Inferior parietal cortex (tissue), 1 donor: ENCODE measurements at regions not wholly inside any gene's neighbourhood (a gene's known extent, or its start where the extent isn't known, plus 50 kb on each side); places are given as distances from the start of the nearest gene placed in this dataset.
A peak's percentile ranks its signal among the peaks of the same experiment; 100 is the strongest.

Experiments
- DNase-seq: peaks from one replicate; pipeline ENCODE4 v3.0.0-alpha.2; 2016; ENCODE audit errors: extremely low spot score

DNA sequence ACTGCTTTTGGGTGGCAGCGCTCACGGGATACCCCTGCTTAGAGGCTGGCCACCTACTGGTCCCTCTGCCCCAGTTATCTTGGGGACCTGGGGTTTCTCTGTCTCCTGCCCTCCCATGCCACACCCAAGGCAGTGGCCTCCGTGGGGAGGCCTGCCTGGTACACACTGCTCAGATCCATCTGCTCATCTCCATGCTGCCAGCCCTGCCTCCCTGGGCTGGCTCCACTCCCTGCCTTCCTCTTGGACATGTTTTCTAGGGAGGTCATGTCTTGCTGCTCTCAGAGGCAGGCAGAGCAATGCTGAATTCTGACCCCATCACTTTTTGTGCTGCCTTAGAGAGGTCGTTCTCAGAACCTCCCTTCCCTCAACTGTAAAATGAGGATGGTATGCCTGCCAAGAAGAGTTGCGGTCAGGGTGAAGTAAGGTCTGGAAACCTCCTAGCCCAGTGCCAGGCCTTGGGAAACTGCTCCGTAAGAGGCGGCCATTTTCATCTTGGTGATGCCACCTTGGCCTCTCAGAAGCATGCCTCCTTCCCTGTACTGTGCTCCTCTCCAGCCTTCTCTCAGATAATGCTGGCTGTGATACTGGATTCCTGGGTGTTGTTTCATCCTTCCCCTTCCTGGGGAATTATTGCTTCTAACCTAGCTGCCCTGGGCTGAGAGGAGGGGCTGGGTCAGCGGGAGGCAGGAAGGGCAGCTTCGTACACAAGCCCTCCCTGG, 186.4 kb upstream of the ZBED5 start:
- no peak for DNase-seq

DNA sequence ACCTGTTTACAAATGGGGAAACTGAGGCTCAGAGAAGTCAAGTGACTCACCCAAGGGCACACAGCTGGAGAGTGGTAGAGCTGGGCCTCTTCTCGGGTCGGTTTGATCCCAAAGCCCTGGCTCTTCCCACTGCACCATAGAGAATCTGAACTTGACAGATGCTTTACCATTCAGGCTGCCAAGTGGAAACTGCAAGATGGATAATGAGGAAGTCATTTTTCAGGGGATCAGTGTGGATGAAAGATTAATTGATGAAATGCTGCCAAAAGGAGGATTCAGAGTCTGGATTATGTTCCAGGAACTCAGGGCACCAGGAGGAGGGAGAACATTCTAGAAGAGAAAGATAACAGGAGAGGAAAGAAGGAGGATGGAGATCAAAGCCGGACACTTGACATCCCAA, 185.9 kb upstream of the ZBED5 start:
- no peak for DNase-seq

DNA sequence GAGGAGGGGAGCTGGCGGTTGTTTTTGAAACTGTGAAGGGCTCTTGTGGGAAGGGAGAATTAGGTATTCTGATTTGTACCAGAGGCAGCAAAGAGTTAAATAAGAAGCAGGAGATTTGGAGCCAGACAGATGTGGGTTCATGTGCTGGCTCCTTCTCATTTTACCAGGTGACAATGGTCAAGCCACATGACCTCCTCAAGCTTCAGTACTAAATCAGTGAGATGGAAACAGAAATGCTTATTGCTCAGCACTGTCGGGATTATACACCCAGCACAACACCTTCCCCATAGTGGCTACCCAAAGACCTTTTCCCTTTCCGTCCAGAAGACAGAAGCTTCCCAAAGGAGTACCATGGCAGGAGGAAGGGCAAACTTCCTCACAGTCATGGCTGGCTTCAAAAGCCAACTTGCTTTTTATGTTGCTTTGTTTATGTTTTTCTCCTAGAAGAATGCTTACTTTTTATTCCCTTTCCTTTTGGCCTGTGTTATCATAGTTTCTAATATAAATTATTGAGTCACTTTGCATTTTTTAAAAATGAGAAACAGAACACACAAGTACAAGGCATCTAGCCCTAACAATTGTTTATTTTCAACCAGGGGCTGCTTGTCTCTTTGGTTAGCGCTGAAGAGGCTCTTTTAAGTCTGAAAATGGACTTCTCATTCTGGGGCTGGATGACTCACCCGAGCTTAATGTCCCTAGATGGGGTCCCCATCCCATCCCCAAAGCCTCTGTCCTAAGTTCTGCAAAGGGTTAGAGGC, 181.5 kb upstream of the ZBED5 start:
- no peak for DNase-seq

DNA sequence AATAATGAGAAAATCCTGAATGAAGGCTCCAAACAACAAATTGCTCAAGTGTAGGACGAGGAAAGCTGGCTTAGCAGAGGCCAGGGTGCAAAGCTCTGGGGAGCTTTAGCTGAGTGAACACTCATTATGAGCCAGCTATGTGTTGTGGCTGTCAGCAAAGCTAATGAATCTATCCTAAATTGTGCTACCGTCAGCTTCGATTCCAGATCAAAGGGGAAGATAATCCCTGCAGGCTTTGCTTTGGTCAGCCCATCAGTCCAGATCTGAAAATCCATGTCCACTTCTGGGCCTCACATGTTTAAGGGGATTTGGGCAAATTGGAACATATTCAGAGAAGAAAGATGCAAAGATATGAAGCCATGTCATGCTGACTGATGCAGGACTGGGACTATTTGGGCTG, 180.9 kb upstream of the ZBED5 start:
- no peak for DNase-seq

DNA sequence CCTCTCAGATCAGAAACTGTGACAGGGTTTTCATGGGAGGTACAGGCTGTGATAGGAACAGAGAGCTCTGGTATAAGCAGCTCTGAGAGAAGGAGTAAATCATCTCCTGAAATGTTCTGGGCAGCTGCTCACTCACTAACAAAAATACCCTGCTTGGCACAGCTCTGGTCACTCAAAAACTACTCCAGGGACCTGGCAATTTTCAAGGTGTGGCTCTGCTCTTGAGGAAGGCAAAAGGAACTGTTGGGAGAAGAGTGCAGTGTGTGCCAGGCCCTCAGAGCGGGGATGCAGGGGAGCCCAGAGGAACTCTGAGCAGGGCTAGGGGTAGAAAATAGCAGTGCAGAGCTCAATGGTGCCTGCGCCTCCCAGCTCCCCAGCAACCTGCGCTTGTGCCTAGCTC, 180.5 kb upstream of the ZBED5 start:
- DNase-seq = peak; percentile 33

DNA sequence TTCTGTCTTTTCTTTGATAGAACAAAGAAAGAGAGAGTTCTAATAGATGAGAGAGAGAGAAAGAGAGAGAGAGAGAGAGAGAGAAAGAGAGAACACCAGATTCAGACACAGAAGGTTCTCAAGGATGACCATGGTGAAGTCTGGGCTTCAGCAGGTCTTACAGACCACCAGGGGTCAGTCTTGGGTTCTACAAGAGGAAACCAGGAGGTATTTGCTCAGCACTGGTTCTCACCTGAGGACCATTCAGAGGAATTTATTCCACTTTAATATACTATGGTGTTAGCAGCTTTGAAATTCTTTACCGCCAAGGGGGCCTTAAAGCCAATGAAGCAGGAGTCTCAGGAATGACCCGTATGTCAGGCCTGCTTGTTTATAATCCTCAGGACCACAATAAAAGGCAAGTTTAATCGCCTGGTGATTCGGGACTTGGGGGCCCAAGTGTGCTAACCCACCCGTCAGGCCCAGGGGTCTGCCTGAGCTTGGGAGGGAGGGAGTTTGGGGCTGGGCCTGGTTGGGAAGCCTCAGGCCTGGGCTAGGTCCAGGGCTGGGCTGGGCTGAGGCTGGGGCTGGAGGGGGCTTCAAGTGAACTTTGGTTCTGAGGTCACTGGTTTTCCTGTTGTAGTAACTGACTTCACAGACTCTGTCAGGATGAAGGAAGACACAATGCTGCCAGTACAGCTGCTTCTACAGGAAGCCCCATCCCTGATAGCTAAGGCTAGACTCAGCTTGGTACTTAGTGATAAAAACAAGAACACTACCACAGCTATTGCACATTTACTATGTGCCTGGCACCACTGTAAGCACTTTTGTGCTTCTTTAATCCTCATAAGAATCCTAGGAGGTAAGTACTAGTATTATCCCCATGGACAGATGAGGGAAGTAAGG, 179.2 kb upstream of the ZBED5 start:
- peak; percentile 68 for DNase-seq

DNA sequence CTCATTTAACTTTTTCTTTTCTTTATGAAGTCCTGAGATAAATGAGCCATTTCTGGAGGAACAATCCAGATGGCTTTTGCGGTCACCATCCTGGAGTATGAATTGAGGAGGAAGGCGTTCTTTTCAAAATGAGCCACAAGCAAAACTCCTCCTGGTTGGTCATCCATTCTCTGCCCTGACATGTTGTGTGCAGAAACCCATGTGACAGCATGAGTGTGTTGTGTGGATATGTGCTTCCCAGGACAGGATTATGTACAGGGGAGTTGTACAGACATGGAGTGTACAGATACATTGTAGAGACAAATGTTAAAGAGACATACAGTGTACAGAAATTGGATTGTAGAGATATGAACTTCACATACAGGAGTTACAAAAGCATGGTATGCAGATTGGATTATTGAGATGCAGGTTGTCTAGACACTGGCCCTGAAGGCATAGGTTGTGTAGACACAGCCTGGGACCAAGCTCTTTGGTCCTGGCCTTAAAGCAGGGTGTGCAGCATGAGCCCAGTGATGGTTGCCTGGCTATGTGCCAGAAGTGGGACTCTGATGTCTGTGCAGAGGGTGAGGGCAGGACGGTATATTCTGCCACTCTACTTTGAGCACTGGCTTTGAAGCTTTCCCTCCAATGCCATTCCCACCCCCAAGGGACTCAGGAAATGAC, 178.5 kb upstream of the ZBED5 start:
- no peak for DNase-seq

DNA sequence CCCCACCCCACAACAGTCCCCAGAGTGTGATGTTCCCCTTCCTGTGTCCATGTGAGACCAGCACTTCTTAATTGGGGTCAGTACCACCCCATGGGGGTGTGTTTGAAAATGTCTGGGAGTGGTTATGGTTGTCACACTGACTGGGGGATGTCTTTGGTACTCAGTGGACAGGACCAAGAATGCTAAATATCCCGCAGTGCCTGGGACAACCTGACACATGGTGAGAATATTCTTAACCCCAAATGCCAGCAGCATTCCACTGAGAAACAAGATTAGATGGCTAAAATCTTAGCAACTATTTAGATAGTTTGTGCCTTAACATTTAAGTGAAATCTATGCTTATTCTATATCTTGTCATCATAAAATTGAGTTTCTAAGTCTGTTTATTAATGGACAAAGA, 177.5 kb upstream of the ZBED5 start:
- no peak for DNase-seq

DNA sequence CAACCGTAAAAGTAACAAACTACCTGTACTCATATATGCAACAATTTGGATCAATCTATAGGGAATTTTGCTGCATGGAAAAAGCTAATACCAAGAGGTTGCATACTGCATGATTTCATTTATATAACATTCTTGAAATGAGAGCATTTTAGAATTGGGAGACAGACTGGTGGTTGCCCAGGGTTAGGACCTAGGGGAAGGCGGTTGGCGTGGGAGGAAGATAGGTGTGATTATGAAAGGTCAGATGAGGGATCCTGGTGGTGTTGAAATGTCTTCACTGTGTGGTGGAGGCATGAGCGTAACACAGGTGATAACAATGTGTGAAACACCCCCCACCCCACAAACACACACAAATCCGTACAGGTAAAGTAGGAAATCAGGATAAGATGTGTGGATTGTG, 176.6 kb upstream of the ZBED5 start:
- no peak for DNase-seq

DNA sequence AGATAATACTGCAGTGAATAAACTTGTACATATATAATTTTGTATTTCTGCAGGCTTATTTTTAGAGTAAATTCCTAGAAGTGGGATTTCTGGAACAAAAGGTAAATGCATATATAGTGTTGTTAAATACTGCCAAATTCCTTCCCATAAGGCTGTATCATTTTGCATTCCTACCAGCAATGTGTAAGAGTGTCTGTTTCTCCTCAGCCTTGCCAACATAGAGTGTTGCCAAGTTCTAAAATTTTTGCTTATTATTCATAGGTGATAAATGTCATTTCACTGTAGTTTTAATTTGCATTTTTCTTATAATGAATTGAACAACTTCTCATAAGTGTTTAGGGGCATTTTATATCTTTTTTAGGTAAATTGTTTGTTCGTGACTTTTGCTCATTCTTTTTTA, 174.2 kb upstream of the ZBED5 start:
- no peak for DNase-seq

DNA sequence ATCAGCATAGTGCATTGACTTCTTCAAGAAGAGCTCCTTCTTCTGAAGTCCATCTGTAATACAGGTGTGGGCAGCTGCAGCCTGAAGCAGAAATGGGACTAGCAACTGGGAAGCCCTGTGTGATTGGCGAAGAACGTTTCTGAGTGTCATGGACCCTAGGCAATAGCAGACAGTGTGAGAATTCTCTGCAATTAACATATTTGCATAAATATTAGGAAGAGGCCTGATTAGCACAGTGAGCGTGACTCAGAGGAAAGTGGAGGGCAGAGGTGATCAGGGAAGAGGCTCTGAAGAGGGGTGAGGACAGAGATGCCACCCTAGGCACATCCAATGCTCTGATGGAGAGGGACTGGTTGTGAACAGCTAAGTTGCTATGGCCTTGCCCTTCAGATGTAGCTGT, 171.2 kb upstream of the ZBED5 start:
- DNase-seq = no peak

DNA sequence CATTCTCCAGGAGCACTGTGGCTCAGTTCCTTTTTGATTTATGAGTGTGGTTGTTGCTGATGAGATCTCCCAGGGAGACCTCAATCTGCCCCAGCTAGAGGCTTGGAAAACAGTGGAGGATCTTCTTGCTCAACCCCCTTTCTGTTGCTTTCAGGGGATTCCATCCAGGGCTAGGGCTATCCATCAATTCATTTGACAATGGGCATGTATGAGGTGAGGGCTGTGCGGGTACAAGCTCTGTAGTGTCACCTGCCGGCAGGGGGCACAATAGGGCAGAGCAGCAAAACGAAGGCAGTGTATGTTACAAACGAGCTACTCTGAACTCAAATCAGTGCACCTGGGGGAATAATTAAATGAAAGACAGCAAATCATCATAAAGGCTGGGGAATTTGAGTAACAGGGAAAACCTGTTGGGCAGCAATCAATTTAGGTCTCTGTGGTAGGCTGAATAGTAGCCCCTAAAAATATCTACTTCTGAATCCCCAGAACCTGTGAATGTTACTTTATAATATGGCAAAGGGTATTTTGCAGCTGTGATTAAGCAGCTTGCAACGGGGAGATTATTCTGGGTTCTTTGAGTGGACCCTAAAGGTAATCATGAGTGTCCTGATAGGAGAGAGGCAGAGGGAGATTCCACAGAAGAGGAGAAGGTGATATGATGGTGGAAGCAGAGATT, 170.3 kb upstream of the ZBED5 start:
- peak; percentile 61 for DNase-seq

DNA sequence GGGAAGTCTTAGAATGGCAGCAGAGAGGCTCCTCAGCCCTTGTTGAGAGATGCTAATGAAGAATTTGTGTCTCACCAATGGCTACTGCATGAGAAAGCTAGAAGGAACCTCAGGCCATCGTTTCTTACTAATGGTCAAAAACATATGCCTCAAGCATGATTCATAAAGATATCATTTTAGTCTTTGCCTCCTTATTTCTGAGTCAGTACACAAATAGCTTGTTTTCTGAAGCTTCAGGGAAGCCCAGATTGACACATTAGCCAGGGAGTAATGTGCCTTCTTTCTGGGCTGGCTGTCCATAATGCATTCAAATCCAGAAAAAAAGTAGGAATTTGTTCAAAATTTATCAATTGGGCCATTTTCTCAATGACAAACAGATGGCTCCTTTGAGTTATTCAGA, 169.4 kb upstream of the ZBED5 start:
- no peak for DNase-seq

DNA sequence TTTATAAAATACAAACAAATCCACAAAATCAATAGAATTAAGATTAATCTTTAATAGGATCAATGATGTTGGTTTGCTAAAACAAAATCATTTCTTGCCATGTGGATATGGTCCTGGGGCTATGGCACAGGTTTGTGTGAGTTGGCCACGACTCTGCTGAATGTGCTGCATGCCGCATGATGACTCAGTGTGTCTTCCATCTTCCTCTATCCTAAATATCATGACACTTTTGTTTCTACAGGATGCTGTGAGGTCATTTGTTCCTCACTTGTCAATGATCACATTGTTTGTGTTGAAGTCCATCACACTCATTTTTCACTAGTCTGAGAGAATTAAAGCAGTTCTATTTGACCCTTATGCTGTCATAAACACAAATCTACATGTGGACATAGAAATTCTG, 167.2 kb upstream of the ZBED5 start:
- no peak for DNase-seq

DNA sequence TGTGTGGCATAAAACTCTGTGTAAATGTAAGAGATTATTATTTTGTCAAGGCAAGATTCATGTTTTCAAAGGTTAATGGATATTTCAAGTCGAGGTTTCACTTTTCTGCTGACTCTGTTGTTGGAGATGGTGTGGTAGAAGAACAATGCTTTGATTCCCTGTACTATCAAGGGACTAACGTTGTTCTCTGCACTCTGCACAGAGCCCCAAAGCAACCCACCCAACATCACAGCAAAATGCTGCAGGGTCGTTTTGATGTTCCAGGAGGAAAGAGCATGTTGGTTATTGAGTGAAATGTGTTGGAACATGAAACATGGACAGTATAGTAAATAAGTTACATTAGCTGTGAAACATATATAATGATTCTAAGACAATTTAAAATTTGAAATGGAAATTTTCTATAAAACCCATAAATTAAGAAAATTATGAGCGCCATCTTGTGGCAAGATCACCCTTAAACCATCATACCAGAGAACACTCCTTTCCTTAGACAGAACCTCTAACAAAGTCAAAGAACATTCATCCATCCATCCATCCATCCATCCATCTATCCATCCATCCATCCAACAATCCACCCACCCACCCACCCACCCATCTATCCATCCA, 164.4 kb upstream of the ZBED5 start:
- peak; percentile 68 for DNase-seq

DNA sequence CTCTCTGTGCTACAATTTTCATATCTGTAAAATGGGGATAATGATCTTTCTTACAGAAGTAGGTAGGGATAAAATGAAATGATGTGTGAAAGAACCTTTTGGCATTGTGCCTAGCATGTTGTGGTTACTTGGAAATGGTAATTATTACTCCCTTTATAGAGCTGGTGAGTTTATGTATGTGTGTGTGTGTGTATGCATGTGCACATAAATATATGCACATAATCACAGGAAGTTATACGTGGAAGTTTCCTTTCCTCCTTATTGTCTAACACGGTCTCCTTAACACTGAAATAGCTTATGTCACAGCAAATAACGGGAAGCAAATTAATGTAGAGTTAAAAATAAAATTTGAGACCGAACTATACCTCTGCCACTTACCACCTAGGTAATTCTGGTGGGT, 163.7 kb upstream of the ZBED5 start:
- DNase-seq = no peak

DNA sequence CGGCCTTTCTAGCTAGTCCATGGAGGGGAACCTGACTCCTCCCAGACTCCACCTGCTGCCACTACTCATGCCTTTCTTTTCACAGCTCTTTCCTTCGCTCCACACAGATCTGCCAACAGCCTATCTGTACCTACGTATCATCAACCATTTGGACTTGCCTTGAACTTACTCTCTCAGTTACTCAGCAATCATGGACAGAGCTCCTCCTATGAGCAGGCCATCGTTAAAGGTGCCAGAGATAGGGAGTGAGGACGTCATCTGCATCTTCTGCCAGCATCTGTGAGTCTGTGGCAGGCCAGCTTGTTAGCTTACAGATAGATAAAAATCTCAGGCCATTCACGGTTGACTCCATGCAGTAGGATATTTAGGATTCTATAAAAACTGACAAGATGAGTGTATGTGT, 162.9 kb upstream of the ZBED5 start:
- DNase-seq = no peak

DNA sequence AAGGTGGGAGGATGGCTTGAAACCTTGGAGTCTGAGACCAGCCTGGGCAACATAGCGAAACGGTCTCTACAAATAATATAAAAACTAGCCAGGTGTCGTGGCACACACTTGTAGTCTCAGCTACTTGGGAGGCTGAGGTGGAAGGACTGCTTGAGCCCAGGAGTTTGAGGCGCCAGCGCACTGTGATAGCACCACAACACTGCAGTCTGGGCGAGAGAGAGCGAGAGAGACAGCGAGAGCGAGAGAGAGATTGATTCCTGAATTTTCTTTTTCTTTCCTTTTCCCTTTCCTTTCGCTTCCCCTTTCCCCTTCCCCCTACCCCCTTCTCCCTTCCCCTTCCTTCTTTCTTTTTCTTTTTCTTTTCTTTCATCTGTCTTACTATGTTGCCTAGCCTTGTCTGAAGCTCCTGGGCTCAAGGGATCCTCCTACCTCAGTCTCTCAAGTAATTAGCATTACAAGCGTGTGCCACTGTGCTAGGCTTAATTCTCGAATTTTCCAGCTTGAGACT, 162.4 kb upstream of the ZBED5 start:
- no peak for DNase-seq

DNA sequence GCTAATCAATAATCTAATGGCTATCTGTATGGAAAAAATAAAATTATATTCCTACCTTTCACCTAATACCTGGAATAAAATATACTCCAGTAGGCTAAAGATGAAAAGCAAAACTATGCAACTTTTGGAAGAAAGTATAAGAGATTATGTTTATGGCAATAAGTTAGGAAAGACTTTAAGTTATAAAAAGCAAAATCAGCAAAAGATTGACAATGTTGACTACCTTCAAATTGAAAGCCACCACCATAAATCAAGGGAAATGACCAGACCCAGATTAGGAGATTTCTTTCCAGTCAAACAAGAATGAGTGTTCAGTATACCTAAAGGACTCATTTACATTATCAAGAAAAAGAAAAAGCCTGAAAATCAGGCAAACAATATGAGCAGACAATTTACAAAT, 159.1 kb upstream of the ZBED5 start:
- no peak for DNase-seq

DNA sequence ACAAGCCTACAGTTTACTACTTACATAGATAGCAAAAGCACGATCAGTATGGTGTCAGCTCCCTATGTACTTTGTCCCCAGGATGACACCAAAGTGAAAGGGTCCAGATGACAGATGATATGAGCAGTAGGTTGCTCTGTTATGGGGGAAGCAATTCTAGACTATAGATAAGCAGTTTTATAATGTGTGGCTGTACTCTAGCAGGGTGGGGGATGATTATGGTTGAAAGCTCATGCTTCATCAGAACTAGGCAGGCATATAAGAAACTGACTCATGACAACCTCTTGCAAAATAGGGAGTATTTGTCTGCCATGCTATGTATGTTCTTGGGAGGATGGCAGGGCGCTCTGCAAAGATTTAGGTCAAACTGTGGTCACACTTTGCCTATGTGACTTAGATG, 158.2 kb upstream of the ZBED5 start:
- no peak for DNase-seq

DNA sequence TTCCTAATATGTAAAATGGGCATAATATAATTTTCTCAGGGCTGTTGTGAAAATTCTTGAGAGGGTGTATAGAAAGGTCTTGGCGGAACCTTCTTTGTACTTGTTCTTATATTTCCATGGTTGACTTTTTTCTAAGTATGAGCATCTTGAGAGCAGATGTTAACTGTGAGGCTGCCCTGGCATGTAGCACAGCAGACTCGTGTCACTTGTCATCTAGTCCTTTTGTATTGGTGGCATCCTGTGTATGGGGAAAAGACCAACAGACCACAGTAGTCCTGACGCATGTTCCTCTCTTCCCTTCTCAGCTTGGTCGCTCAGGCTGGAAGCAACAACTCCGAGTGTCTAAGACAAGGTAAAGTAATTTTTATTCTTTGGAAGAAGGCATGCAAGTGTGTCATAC, 153.8 kb upstream of the ZBED5 start:
- no peak for DNase-seq
